LNCaP clone FGC (cell line): ENCODE measurements at regions not wholly inside any gene's neighbourhood (a gene's known extent, or its start where the extent isn't known, plus 50 kb on each side); places are given as distances from the start of the nearest gene placed in this dataset.

Source experiments
- DNase-seq: peaks from one replicate; pipeline ENCODE4 v3.0.0-alpha.2; 2011; ENCODE audit warnings: low read depth
- H3K4me3 ChIP-seq: 2 replicates; pipeline ENCODE4 v1.5.1; 2011; ENCODE audit warnings: mild to moderate bottlenecking, low read depth, low read length, control low read depth
- CTCF ChIP-seq: IDR thresholded peaks from 2 replicates; pipeline ENCODE4 v1.5.1; 2012; ENCODE audit warnings: mild to moderate bottlenecking; ENCODE audit not compliant: control insufficient read depth, insufficient read depth; ENCODE audit errors: extremely low read depth

- no peak for DNase-seq
- no peak overlapping the region for H3K4me3 ChIP-seq
- no peak for TF ChIP-seq CTCF
Measured at GRCh38 chr18:64245126-64245861, 96.4 kb upstream of the LINC00305 start.

GRCh38 chr18:64244571-64244970 is 95.7 kb upstream of the LINC00305 start:
- DNase-seq = no peak
- TF ChIP-seq CTCF = peak; percentile 20
- H3K4me3 ChIP-seq = no peak overlapping the region

- no peak overlapping the region for H3K4me3 ChIP-seq
- TF ChIP-seq CTCF = no peak
- no peak for DNase-seq
Measured at GRCh38 chr18:64240316-64240715, 91.4 kb upstream of the LINC00305 start.

GRCh38 chr18:64238076-64238475 is 89.2 kb upstream of the LINC00305 start:
- no peak for TF ChIP-seq CTCF
- no peak for DNase-seq
- H3K4me3 ChIP-seq = no peak overlapping the region

GRCh38 chr18:64234321-64234720 is 85.4 kb upstream of the LINC00305 start:
- no peak overlapping the region for H3K4me3 ChIP-seq
- TF ChIP-seq CTCF = no peak
- no peak for DNase-seq

- H3K4me3 ChIP-seq = no peak overlapping the region
- no peak for TF ChIP-seq CTCF
- no peak for DNase-seq
Measured at GRCh38 chr18:64233851-64234250, 85.0 kb upstream of the LINC00305 start.

GRCh38 chr18:64220941-64221340 is 72.1 kb upstream of the LINC00305 start:
- no peak for TF ChIP-seq CTCF
- no peak overlapping the region for H3K4me3 ChIP-seq
- no peak for DNase-seq
